HG03103 (cell line): ENCODE measurements at regions not wholly inside any gene's neighbourhood (a gene's known extent, or its start where the extent isn't known, plus 50 kb on each side); places are given as distances from the start of the nearest gene placed in this dataset.

Source experiments
- ATAC-seq: cut with Tn5 transposase; IDR thresholded peaks from one replicate; pipeline ENCODE4 v1.9.1; 2021; ENCODE audit warnings: low read depth; ENCODE audit not compliant: unreplicated experiment

GRCh38 chr2:19409046-19409445, 50.6 kb upstream of the OSR1 start:
- no peak for ATAC-seq

- no peak for ATAC-seq
These were observed 50.2 kb upstream of the OSR1 start for GRCh38 chr2:19408592-19408991.
